Prostate gland (tissue), 2 donors: ENCODE measurements at regions not wholly inside any gene's neighbourhood (a gene's known extent, or its start where the extent isn't known, plus 50 kb on each side); places are given as distances from the start of the nearest gene placed in this dataset.

Experiments
- CTCF ChIP-seq, 4 experiments: fragments of 200-600 bp in 2 of 4; fragments of 450-650 bp in 2 of 4; sonication (generic) in 2 of 4; IDR thresholded peaks; 1 replicate in 3 of 4; 2 replicates in 1 of 4; pipeline ENCODE4 v1.5.1; 2016 to 2019; ENCODE audit warnings: antibody characterized with exemption in 4 of 4, mild to moderate bottlenecking in 2 of 4, moderate library complexity in 2 of 4
- POLR2AphosphoS5 ChIP-seq: sonication (generic); formaldehyde crosslinking; IDR thresholded peaks from one replicate; pipeline ENCODE4 v1.6.1; 2017; ENCODE audit warnings: antibody characterized with exemption

GRCh38 chr9:118129541-118129940 lies 425.3 kb downstream of the TLR4 start:
- TF ChIP-seq CTCF (IDR thresholded peaks at IDR 0.05) (no peak), POLR2AphosphoS5 (no peak)
